Esophagus muscularis mucosa (tissue), 4 donors: ENCODE measurements at regions not wholly inside any gene's neighbourhood (a gene's known extent, or its start where the extent isn't known, plus 50 kb on each side); places are given as distances from the start of the nearest gene placed in this dataset.
"Not testable (repeated sequence)": the region's sequence is repeated elsewhere in the genome, so short reads cannot be mapped to it uniquely, and the experiment has no call there.

ENCODE experiments used
- DNase-seq: peaks from one replicate; pipeline ENCODE4 v3.0.0-alpha.2; 2017; ENCODE audit errors: extremely low spot score
- H3K27ac ChIP-seq, 4 donors: fragments of 200-600 bp; sonication (generic); replicated peaks in 1 of 4; 1 replicate in 3 of 4; 2 replicates in 1 of 4; pipeline ENCODE4 v1.5.1; 2016 to 2019; ENCODE audit warnings: mild to moderate bottlenecking in 1 of 4
- H3K27me3 ChIP-seq, 4 donors: fragments of 200-600 bp; sonication (generic); one replicate each; pipeline versions ENCODE4 v1.5.1 to v1.6.0; 2016 to 2019
- H3K36me3 ChIP-seq, 4 donors: fragments of 200-600 bp; sonication (generic); one replicate each; pipeline ENCODE4 v1.5.1; 2016 to 2019
- H3K4me1 ChIP-seq, 4 donors: fragments of 200-600 bp; sonication (generic); one replicate each; pipeline ENCODE4 v1.5.1; 2016 to 2019
- H3K4me3 ChIP-seq, 4 donors: fragments of 200-600 bp; sonication (generic); 1 replicate in 2 of 4; 2 replicates in 2 of 4; pipeline ENCODE4 v1.5.1; 2016 to 2019; ENCODE audit warnings: mild to moderate bottlenecking in 4 of 4, moderate library complexity in 1 of 4
- H3K9me3 ChIP-seq, 4 donors: fragments of 200-600 bp; sonication (generic); 1 replicate in 3 of 4; 2 replicates in 1 of 4; pipeline ENCODE4 v1.5.1; 2016 to 2019
- EP300 ChIP-seq: sonication (generic); formaldehyde crosslinking; IDR thresholded peaks from one replicate; pipeline ENCODE4 v1.6.1; 2017; ENCODE audit warnings: antibody characterized with exemption
- POLR2A ChIP-seq: fragments of 450-650 bp; IDR thresholded peaks from one replicate; pipeline ENCODE4 v1.6.1; 2017; ENCODE audit warnings: antibody characterized with exemption, moderate library complexity, mild to moderate bottlenecking, low read depth
- POLR2AphosphoS5 ChIP-seq, 2 donors: sonication (generic); formaldehyde crosslinking; IDR thresholded peaks; one replicate each; pipeline ENCODE4 v1.6.1; 2017; ENCODE audit warnings: antibody characterized with exemption in 2 of 2
- WGBS: methylation state at CpG from one replicate; pipeline ENCODE4 v1.1.5; 2018; 5-methylcytosine and 5-hydroxymethylcytosine counted together
- intact Hi-C: fragments of 100-400 bp; cut with DNase I; formaldehyde crosslinking; loops from one replicate; pipeline ENCODE4 v1.15.1; 2023
- TF ChIP-seq, protein P1 (sequence below), 3 experiments: fragments of 200-600 bp in 2 of 3; fragments of 450-650 bp in 1 of 3; sonication (generic) in 2 of 3; IDR thresholded peaks; one replicate each; pipeline ENCODE4 v1.5.1; 2017 to 2019; ENCODE audit warnings: antibody characterized with exemption in 3 of 3, mild to moderate bottlenecking in 2 of 3, moderate library complexity in 1 of 3

DNA sequence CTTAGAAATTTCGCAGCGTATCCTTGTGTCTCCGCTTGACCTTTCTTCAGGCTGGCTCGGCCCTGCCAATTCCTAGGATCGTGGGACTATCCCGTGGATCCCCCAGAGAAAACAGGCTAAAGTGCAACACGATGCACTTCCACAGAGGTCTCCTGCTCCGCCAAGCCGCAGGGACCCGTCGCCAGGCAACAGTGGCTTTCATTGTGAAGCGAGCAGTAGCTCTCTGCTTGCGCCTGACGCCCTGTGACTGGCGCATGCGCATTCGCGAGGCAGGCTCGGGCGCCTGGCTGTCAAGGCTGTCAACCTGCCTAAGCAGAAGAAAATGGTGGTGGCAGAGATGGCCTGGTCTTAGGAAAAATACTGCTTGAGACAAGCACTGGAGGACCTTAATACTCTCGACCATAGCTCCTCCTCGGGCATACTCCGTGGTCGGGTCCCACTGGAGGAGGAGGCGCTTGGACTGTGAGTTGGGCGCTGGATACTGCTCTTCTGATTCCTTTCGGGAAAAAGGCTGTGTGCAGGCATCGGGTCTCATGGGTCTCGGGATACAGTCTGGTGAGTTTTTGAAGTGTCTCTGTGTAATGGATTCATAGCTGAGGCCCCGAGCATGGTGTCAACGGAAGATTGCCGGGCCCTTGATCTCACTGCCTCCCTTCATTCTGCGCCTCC lies 2336.1 kb downstream of the TP53TG3F start:
- Histone ChIP-seq H3K36me3 (no peaks in the 10 kb centered on the region), H3K27me3 (no peaks in the 10 kb centered on the region), H3K27ac (no peak overlapping the region), H3K9me3 (peaks cover 0 to 12% (median 4%) of the 10 kb centered on the region in 4 donors), H3K4me3 (no peak overlapping the region), H3K4me1 (no peaks in the 10 kb centered on the region)
- intact Hi-C loops: no loop called here
- 67% methylated on average over 30 of the region's 33 CpGs for WGBS
- DNase-seq: peak; percentile 83
- TF ChIP-seq, protein P1, sequence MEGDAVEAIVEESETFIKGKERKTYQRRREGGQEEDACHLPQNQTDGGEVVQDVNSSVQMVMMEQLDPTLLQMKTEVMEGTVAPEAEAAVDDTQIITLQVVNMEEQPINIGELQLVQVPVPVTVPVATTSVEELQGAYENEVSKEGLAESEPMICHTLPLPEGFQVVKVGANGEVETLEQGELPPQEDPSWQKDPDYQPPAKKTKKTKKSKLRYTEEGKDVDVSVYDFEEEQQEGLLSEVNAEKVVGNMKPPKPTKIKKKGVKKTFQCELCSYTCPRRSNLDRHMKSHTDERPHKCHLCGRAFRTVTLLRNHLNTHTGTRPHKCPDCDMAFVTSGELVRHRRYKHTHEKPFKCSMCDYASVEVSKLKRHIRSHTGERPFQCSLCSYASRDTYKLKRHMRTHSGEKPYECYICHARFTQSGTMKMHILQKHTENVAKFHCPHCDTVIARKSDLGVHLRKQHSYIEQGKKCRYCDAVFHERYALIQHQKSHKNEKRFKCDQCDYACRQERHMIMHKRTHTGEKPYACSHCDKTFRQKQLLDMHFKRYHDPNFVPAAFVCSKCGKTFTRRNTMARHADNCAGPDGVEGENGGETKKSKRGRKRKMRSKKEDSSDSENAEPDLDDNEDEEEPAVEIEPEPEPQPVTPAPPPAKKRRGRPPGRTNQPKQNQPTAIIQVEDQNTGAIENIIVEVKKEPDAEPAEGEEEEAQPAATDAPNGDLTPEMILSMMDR (IDR thresholded peaks at IDR 0.05): no peak

DNA sequence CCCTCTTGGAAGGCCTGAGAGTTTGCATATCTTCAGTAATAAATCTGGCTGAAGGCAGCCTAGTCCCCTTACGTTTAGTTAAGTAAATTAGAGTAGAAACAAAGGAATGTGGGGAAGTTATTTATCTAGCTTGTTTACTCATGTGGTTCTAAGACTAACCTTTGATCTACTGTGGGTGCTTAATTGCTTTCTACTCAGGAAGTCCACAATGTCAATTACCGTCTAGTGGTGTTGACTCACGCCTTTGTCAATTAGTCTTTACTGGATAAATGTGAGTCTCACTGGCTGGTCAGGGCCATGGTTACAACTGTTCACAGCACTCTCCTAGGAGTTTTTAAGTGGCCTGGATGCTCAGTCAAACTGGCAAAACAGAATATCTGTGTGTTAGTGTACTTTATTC lies 2338.4 kb downstream of the TP53TG3F start:
- Histone ChIP-seq H3K27ac (no peak overlapping the region), H3K27me3 (no peaks in the 10 kb centered on the region), H3K36me3 (no peaks in the 10 kb centered on the region), H3K4me1 (no peaks in the 10 kb centered on the region), H3K9me3 (peaks cover 0 to 12% (median 0%) of the 10 kb centered on the region in 4 donors), H3K4me3 (no peak overlapping the region)
- 74% methylated on average over 3 of the region's 3 CpGs for WGBS
- TF ChIP-seq, protein P1 (IDR thresholded peaks at IDR 0.05): no peak
- TF ChIP-seq EP300 (no peak), POLR2AphosphoS5 (IDR thresholded peaks at IDR 0.05) (no peak), POLR2A (no peak)
- intact Hi-C loops: no loop called here
- DNase-seq: peak; percentile 47

DNA sequence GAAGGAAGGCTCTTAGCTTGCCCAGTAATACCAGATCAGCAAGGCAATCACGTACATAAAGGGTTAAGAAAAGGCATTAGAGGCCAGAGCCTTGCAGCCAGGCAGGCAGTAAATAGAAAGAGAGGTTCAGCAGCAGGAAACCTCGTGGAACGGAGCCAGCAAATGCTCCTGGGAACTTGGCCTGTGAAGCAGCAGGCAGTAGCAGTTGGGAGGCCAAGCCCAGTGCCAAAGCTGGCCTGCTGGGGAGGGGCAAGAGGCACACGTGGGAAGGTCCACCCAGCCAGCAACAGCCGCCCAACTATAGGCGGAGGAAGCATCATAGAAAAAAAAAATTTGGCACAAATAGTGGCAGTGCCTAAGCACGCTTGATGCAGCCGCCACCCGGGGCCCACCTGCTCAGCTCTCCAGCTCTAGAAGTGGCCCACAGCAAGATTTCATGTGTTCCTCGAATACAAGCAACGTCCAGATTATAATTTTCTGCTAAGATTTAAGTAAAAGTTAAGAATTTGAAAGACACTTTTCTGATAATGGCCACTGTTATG lies 2339.5 kb downstream of the TP53TG3F start:
- DNase-seq: peak; percentile 78
- Histone ChIP-seq H3K4me3 (no peak overlapping the region), H3K9me3 (peaks cover 0 to 6% (median 0%) of the 10 kb centered on the region in 4 donors), H3K36me3 (no peaks in the 10 kb centered on the region), H3K27me3 (no peaks in the 10 kb centered on the region), H3K4me1 (no peaks in the 10 kb centered on the region), H3K27ac (no peak overlapping the region)
- intact Hi-C loops: no loop called here
- 61% methylated on average over 11 of the region's 11 CpGs for WGBS
- TF ChIP-seq POLR2AphosphoS5 (IDR thresholded peaks at IDR 0.05): no peak
- TF ChIP-seq POLR2A: no peak
- TF ChIP-seq EP300: no peak
- TF ChIP-seq, protein P1 (IDR thresholded peaks at IDR 0.05): no peak

DNA sequence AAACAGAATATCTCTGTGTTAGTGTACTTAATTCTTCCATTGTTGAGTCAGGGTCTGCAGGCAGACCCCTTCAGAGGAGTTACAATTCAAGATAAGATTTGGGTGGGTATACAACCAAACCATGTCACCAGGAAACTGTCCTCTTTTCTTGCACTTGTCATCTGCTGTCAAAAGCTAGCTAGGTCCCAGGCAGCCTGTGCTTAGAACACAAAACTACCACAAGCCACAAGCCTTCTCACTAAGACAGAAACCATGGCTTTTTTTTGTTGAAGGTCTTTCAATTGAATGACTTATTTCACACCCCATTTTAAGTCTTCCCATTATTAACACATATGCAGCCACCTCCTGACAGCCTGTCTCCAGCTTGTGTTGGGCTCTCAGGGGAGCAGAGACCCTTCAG lies 2345.1 kb downstream of the TP53TG3F start:
- H3K4me3 ChIP-seq, H3K27ac ChIP-seq, H3K4me1 ChIP-seq, H3K9me3 ChIP-seq, intact Hi-C loops, DNase-seq, H3K36me3 ChIP-seq, H3K27me3 ChIP-seq: not testable (repeated sequence)

DNA sequence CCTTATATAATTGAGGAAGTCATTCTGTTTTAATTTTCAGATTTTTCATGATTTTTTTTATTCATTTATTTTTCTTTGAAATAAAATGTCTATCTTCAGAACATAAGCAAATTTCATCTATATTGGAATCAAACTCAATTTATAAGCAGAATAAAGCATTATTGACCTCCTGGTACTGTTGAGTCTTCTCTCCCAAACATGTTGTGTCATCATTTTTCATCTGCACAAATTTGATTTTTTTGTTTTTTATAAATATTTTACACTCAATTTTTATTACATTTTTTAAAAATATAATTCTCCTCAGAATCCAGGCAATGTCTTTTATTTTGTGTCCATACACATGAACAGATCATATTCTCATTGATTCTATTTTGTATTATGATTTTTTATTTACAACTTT lies 2363.9 kb downstream of the TP53TG3F start:
- DNase-seq: no peak
- H3K36me3 ChIP-seq: no peaks in the 10 kb centered on the region
- H3K27ac ChIP-seq: no peak overlapping the region
- intact Hi-C loops: no loop called here
- no peak overlapping the region for H3K4me3 ChIP-seq
- H3K27me3 ChIP-seq: no peaks in the 10 kb centered on the region
- H3K9me3 ChIP-seq: peaks cover 0 to 12% (median 0%) of the 10 kb centered on the region in 4 donors
- H3K4me1 ChIP-seq: no peaks in the 10 kb centered on the region
- TF ChIP-seq POLR2AphosphoS5 (IDR thresholded peaks at IDR 0.05) (no peak), POLR2A (no peak), EP300 (no peak)
- TF ChIP-seq, protein P1 (IDR thresholded peaks at IDR 0.05): no peak
